HCT116 (cell line): ENCODE measurements at regions not wholly inside any gene's neighbourhood (a gene's known extent, or its start where the extent isn't known, plus 50 kb on each side); places are given as distances from the start of the nearest gene placed in this dataset.
A peak's percentile ranks its signal among the peaks of the same experiment; 100 is the strongest.

Experiments
- ATAC-seq: fragments of 200-7000 bp; cut with Tn5 transposase; 2 replicates; pipeline ENCODE4 v1.9.1; 2020; ENCODE audit warnings: mild to moderate bottlenecking, moderate library complexity
- BruUV-seq: library from RNA; stranded (reverse); fragments of 400-500 nt; replicated peaks from 2 replicates; lab custom pipeline; 2021; lab: Mats Ljungman, UMichigan
- CTCF ChIA-PET: fragments of 300-600 bp; sonication (Branson Sonifier 250); formaldehyde crosslinking; loops from one replicate; lab custom pipeline; 2021; ENCODE audit warnings: antibody characterized with exemption; lab: Charles Lee
- POLR2A ChIA-PET: fragments of 300-600, 350-600 bp; sonication (Branson Sonifier 250); formaldehyde crosslinking; loops from one replicate; lab custom pipeline; 2021; ENCODE audit warnings: antibody characterized with exemption; lab: Charles Lee
- RAD21 ChIA-PET, 2 experiments: fragments of 300-600 bp; sonication (Branson Sonifier 250); formaldehyde crosslinking; loops; one replicate each; lab custom pipeline; 2023; ENCODE audit warnings: low total read pairs in 2 of 2; ENCODE audit not compliant: uncharacterized antibody in 2 of 2, unreplicated experiment in 2 of 2, low non-redundant PET in 1 of 2; lab: Charles Lee
- DNase-seq: peaks from one replicate; pipeline ENCODE4 v3.0.0-alpha.2; 2010; ENCODE audit warnings: low read depth, low spot score
- H2AFZ ChIP-seq: fragments of 200-600 bp; shearing (Covaris generic), sonication (generic); 2 replicates; pipeline ENCODE4 v1.6.1; 2017; ENCODE audit warnings: low read depth, mixed run types, mixed read lengths, antibody characterized with exemption, low read length; ENCODE audit not compliant: poor library complexity, severe bottlenecking
- H3K27ac ChIP-seq: 2 replicates; pipeline ENCODE4 v1.5.1; 2012; ENCODE audit warnings: low read depth, low read length
- H3K27me3 ChIP-seq: fragments of 200-600 bp; sonication (generic); 2 replicates; pipeline ENCODE4 v1.6.1; 2016; ENCODE audit warnings: mixed run types, low read length, mixed read lengths; ENCODE audit not compliant: insufficient read depth
- H3K36me3 ChIP-seq, 2 experiments: fragments of 200-500 bp in 1 of 2; fragments of 200-600 bp in 1 of 2; sonication (Bioruptor generic) in 1 of 2; sonication (generic) in 1 of 2; 2 replicates each; pipeline versions ENCODE4 v1.5.1 to v1.6.1; 2014 to 2016; ENCODE audit warnings: low read length in 2 of 2, inconsistent platforms in 1 of 2, mixed read lengths in 1 of 2, mixed run types in 1 of 2; ENCODE audit not compliant: insufficient read depth in 2 of 2, control insufficient read depth in 1 of 2
- H3K4me1 ChIP-seq, 2 experiments: fragments of 200-600 bp in 1 of 2; sonication (generic) in 1 of 2; 2 replicates each; pipeline versions ENCODE4 v1.5.1 to v1.6.1; 2012 to 2017; ENCODE audit warnings: low read length in 2 of 2, inconsistent platforms in 1 of 2, mild to moderate bottlenecking in 1 of 2, mixed read lengths in 1 of 2, mixed run types in 1 of 2, moderate library complexity in 1 of 2; ENCODE audit not compliant: insufficient read depth in 2 of 2, control insufficient read depth in 1 of 2
- H3K4me2 ChIP-seq: fragments of 200-600 bp; sonication (generic); 2 replicates; pipeline ENCODE4 v1.6.1; 2017; ENCODE audit warnings: mixed run types, low read length, mixed read lengths
- H3K4me3 ChIP-seq, 2 experiments: fragments of 200-600 bp in 1 of 2; sonication (generic) in 1 of 2; replicated peaks in 1 of 2; 2 replicates each; pipeline ENCODE4 v1.5.1; 2011 to 2016; ENCODE audit warnings: low read length in 2 of 2, control low read depth in 1 of 2, low read depth in 1 of 2, mild to moderate bottlenecking in 1 of 2, mixed read lengths in 1 of 2, mixed run types in 1 of 2
- H3K79me2 ChIP-seq: fragments of 200-600 bp; sonication (generic); 2 replicates; pipeline ENCODE4 v1.6.1; 2017; ENCODE audit warnings: mild to moderate bottlenecking, mixed run types, low read length, moderate library complexity, mixed read lengths; ENCODE audit not compliant: insufficient read depth
- H3K9ac ChIP-seq: fragments of 200-600 bp; sonication (generic); 2 replicates; pipeline ENCODE4 v1.6.1; 2016; ENCODE audit warnings: low read length, mixed read lengths
- H3K9me2 ChIP-seq: fragments of 200-600 bp; sonication (generic), shearing (Covaris generic); 2 replicates; pipeline ENCODE4 v1.6.1; 2017; ENCODE audit warnings: mixed run types, mild to moderate bottlenecking, moderate library complexity; ENCODE audit not compliant: insufficient read depth
- H3K9me3 ChIP-seq, 2 experiments: fragments of 200-500 bp in 1 of 2; fragments of 200-600 bp in 1 of 2; sonication (Bioruptor generic) in 1 of 2; sonication (generic) in 1 of 2; 2 replicates each; pipeline ENCODE4 v1.6.1; 2014 to 2017; ENCODE audit warnings: low read length in 2 of 2, mixed read lengths in 2 of 2, inconsistent platforms in 1 of 2, low read depth in 1 of 2, mild to moderate bottlenecking in 1 of 2, mixed run types in 1 of 2, moderate library complexity in 1 of 2; ENCODE audit not compliant: control insufficient read depth in 1 of 2, insufficient read depth in 1 of 2
- H4K20me1 ChIP-seq: fragments of 200-600 bp; sonication (generic), shearing (Covaris generic); 2 replicates; pipeline ENCODE4 v1.6.1; 2017; ENCODE audit warnings: mixed run types, mild to moderate bottlenecking, moderate library complexity; ENCODE audit not compliant: insufficient read depth
- ATF3 ChIP-seq: IDR thresholded peaks from 2 replicates; pipeline ENCODE4 v1.6.1; 2012
- CBX3 ChIP-seq: IDR thresholded peaks from 2 replicates; pipeline ENCODE4 v1.6.1; 2012; ENCODE audit warnings: low read depth
- EGR1 ChIP-seq: IDR thresholded peaks from 2 replicates; pipeline ENCODE4 v1.6.1; 2012; ENCODE audit warnings: low read depth
- MAX ChIP-seq: IDR thresholded peaks from 2 replicates; pipeline ENCODE4 v1.6.1; 2012
- SIN3A ChIP-seq: IDR thresholded peaks from 2 replicates; pipeline ENCODE4 v1.6.1; 2012; ENCODE audit warnings: low read depth
- SRF ChIP-seq: IDR thresholded peaks from 2 replicates; pipeline ENCODE4 v1.6.1; 2012; ENCODE audit warnings: low read depth
- YY1 ChIP-seq: IDR thresholded peaks from 2 replicates; pipeline ENCODE4 v1.6.1; 2011; ENCODE audit warnings: low read length, low read depth, moderate library complexity, mild to moderate bottlenecking; ENCODE audit not compliant: insufficient replicate concordance; ENCODE audit errors: extremely low read depth
- intact Hi-C: fragments of 100-400 bp; cut with micrococcal nuclease; formaldehyde crosslinking; loops from 2 replicates; pipeline ENCODE4 v1.10.0; 2022

GRCh38 chr2:57891086-57891712 lies 155.4 kb upstream of the VRK2 start:
- no peaks in the 10 kb centered on the region for H4K20me1 ChIP-seq
- no peak overlapping the region for H3K9ac ChIP-seq
- intact Hi-C loops = no loop called here
- no peaks in the 10 kb centered on the region for H3K79me2 ChIP-seq
- no peaks in the 10 kb centered on the region for H3K36me3 ChIP-seq
- no peak overlapping the region for H2AFZ ChIP-seq
- no peak overlapping the region for H3K27ac ChIP-seq
- H3K4me1 ChIP-seq = no peaks in the 10 kb centered on the region
- no TSS peak for BruUV-seq
- RAD21 ChIA-PET = no interaction called here
- H3K4me3 ChIP-seq = no peak overlapping the region
- no peak for ATAC-seq
- H3K27me3 ChIP-seq = no peaks in the 10 kb centered on the region
- POLR2A ChIA-PET = no interaction called here
- no peak for TF ChIP-seq SIN3A
- H3K9me3 ChIP-seq = no peaks in the 10 kb centered on the region
- CTCF ChIA-PET = no interaction called here
- no peak overlapping the region for H3K4me2 ChIP-seq
- no peaks in the 10 kb centered on the region for H3K9me2 ChIP-seq
- DNase-seq = no peak

GRCh38 chr2:57892920-57893319 lies 153.7 kb upstream of the VRK2 start:
- POLR2A ChIA-PET = no interaction called here
- no peaks in the 10 kb centered on the region for H3K9me3 ChIP-seq
- no TSS peak for BruUV-seq
- no peaks in the 10 kb centered on the region for H3K79me2 ChIP-seq
- RAD21 ChIA-PET = no interaction called here
- CTCF ChIA-PET = interaction anchor here (2.3 kb wide), 1 partner anchor 13 kb away, joined by 8 read pairs; no protein-coding TSS in a partner anchor
- no peaks in the 10 kb centered on the region for H3K36me3 ChIP-seq
- ATAC-seq = no peak
- no peak overlapping the region for H3K9ac ChIP-seq
- no peak overlapping the region for H3K4me2 ChIP-seq
- peak overlapping the region; percentile 47 for H2AFZ ChIP-seq
- no peak overlapping the region for H3K4me3 ChIP-seq
- H3K27ac ChIP-seq = no peak overlapping the region
- TF ChIP-seq SRF (no peak), CBX3 (no peak), ATF3 (no peak), MAX (no peak), EGR1 (no peak), YY1 (no peak)
- no peak for DNase-seq
- H4K20me1 ChIP-seq = no peaks in the 10 kb centered on the region
- no peaks in the 10 kb centered on the region for H3K27me3 ChIP-seq
- H3K4me1 ChIP-seq = no peaks in the 10 kb centered on the region
- intact Hi-C loops = no loop called here
- H3K9me2 ChIP-seq = no peaks in the 10 kb centered on the region
